B cell (primary cell): ENCODE measurements at regions not wholly inside any gene's neighbourhood (a gene's known extent, or its start where the extent isn't known, plus 50 kb on each side); places are given as distances from the start of the nearest gene placed in this dataset.

Experiments used
- ATAC-seq: fragments of 200-7000 bp; cut with Tn5 transposase; one replicate; pipeline ENCODE4 v1.10.0; 2021; ENCODE audit warnings: low read depth, mild to moderate bottlenecking, moderate number of reproducible peaks, moderate library complexity
- CTCF ChIA-PET: fragments of 350-600 bp; sonication (Branson Sonifier 250); formaldehyde crosslinking; loops from one replicate; lab custom pipeline; 2021; ENCODE audit warnings: antibody characterized with exemption, inconsistent platforms; lab: Charles Lee
- POLR2A ChIA-PET: fragments of 350-600 bp; sonication (Branson Sonifier 250); formaldehyde crosslinking; loops from one replicate; lab custom pipeline; 2021; ENCODE audit warnings: antibody characterized with exemption; lab: Charles Lee
- DNase-seq: peaks from one replicate; pipeline ENCODE4 v3.0.0; 2013
- H2AFZ ChIP-seq: 2 replicates; pipeline ENCODE4 v1.6.1; 2012; ENCODE audit warnings: mild to moderate bottlenecking, low read depth, low read length; ENCODE audit not compliant: insufficient read depth, poor library complexity, severe bottlenecking
- H3K27ac ChIP-seq, 2 donors: 1 replicate in 1 of 2; 2 replicates in 1 of 2; pipeline ENCODE4 v1.5.1; 2012 to 2013; ENCODE audit warnings: low read length in 2 of 2, mild to moderate bottlenecking in 2 of 2, moderate library complexity in 1 of 2
- H3K27me3 ChIP-seq, 4 experiments: fragments of 200-600 bp in 1 of 4; sonication (generic) in 1 of 4; replicated peaks in 1 of 4; 1 replicate in 2 of 4; 2 replicates in 2 of 4; pipeline versions ENCODE4 v1.6.1 to v1.7.0; 2013 to 2016; ENCODE audit warnings: low read length in 3 of 4, mild to moderate bottlenecking in 2 of 4, mixed read lengths in 1 of 4, moderate library complexity in 1 of 4; ENCODE audit not compliant: insufficient read depth in 4 of 4, control insufficient read depth in 3 of 4; ENCODE audit errors: control extremely low read depth in 1 of 4
- H3K36me3 ChIP-seq, 2 experiments: replicated peaks in 1 of 2; 1 replicate in 1 of 2; 2 replicates in 1 of 2; pipeline versions ENCODE4 v1.6.1 to v1.7.1; 2013; ENCODE audit warnings: low read length in 1 of 2; ENCODE audit not compliant: insufficient read depth in 2 of 2, control insufficient read depth in 1 of 2; ENCODE audit errors: control extremely low read depth in 1 of 2, extremely low read depth in 1 of 2
- H3K4me1 ChIP-seq, 2 donors: fragments of 200-600 bp in 1 of 2; sonication (generic) in 1 of 2; 1 replicate in 1 of 2; 2 replicates in 1 of 2; pipeline versions ENCODE4 v1.5.1 to v1.6.1; 2013 to 2017; ENCODE audit warnings: low read length in 2 of 2; ENCODE audit not compliant: control insufficient read depth in 2 of 2, insufficient read depth in 2 of 2
- H3K4me2 ChIP-seq: replicated peaks from 2 replicates; pipeline ENCODE3; 2012; ENCODE audit warnings: mild to moderate bottlenecking, low read depth, low read length; ENCODE audit not compliant: poor library complexity, severe bottlenecking
- H3K4me3 ChIP-seq, 5 experiments: fragments of 200-600 bp in 1 of 5; sonication (generic) in 1 of 5; 1 replicate in 3 of 5; 2 replicates in 2 of 5; pipeline versions ENCODE4 v1.5.1 to v1.7.0; 2011 to 2016; ENCODE audit warnings: low read length in 4 of 5, mild to moderate bottlenecking in 4 of 5, low read depth in 2 of 5, control low read depth in 1 of 5, moderate library complexity in 1 of 5; ENCODE audit not compliant: insufficient read depth in 1 of 5; ENCODE audit errors: control extremely low read depth in 1 of 5, extremely low read depth in 1 of 5
- H3K79me2 ChIP-seq: fragments of 200-600 bp; sonication (generic); one replicate; pipeline ENCODE4 v1.6.0; 2016; ENCODE audit warnings: low read length; ENCODE audit not compliant: control insufficient read depth, insufficient read depth
- H3K9ac ChIP-seq: fragments of 200-600 bp; sonication (generic); 2 replicates; pipeline ENCODE4 v1.6.1; 2017; ENCODE audit warnings: mild to moderate bottlenecking, low read length, moderate library complexity
- H3K9me3 ChIP-seq, 3 donors: one replicate each; pipeline versions ENCODE4 v1.6.1 to v1.7.1; 2013; ENCODE audit warnings: low read length in 2 of 3; ENCODE audit not compliant: control insufficient read depth in 2 of 3, insufficient read depth in 1 of 3; ENCODE audit errors: control extremely low read depth in 1 of 3
- H4K20me1 ChIP-seq: 2 replicates; pipeline ENCODE4 v1.6.0; 2012; ENCODE audit warnings: mild to moderate bottlenecking, low read length; ENCODE audit not compliant: insufficient read depth, control insufficient read depth, poor library complexity, severe bottlenecking
- H3K27ac Mint-ChIP-seq: one replicate; pipeline ENCODE4 v1.8.0; 2021; ENCODE audit warnings: mixed read lengths
- H3K27me3 Mint-ChIP-seq: one replicate; pipeline ENCODE4 v1.8.0; 2021; ENCODE audit warnings: mixed read lengths
- H3K4me1 Mint-ChIP-seq: one replicate; pipeline ENCODE4 v1.8.0; 2021; ENCODE audit warnings: mixed read lengths
- H3K4me3 Mint-ChIP-seq: one replicate; pipeline ENCODE4 v1.8.0; 2021; ENCODE audit warnings: mixed read lengths
- H3K9me3 Mint-ChIP-seq: one replicate; pipeline ENCODE4 v1.8.0; 2022; ENCODE audit warnings: mixed read lengths; ENCODE audit not compliant: insufficient read depth
- CTCF ChIP-seq: fragments of 200-600 bp; IDR thresholded peaks from one replicate; pipeline ENCODE4 v1.8.0; 2022; ENCODE audit warnings: antibody characterized with exemption, mild to moderate bottlenecking
- EZH2 ChIP-seq: IDR thresholded peaks from 2 replicates; pipeline ENCODE4 v1.6.1; 2012; ENCODE audit warnings: borderline replicate concordance, low read depth, mild to moderate bottlenecking, moderate library complexity, low read length; ENCODE audit not compliant: insufficient read depth, poor library complexity, severe bottlenecking
- WGBS: methylation state at CpG from one replicate; pipeline ENCODE4 v1.1.5; 2013; ENCODE audit warnings: missing lambda C conversion rate; ENCODE audit not compliant: insufficient coverage; 5-methylcytosine and 5-hydroxymethylcytosine counted together
- intact Hi-C: fragments of 100-400 bp; cut with micrococcal nuclease; formaldehyde crosslinking; loops from one replicate; pipeline ENCODE4 v1.10.0; 2022

GRCh38 chr3:14297305-14297704 lies 105.1 kb upstream of the SLC6A6 start:
- 84% methylated on average over 8 of the region's 8 CpGs for WGBS
- peaks cover 0 to 4% (median 1%) of the 10 kb centered on the region in 4 experiments for H3K27me3 ChIP-seq
- DNase-seq, result no peak
- no peaks in the 10 kb centered on the region for H4K20me1 ChIP-seq
- no peaks in the 10 kb centered on the region for H3K4me1 Mint-ChIP-seq
- H3K4me3 ChIP-seq, result no peak overlapping the region
- ATAC-seq, result no peak
- ChIA-PET CTCF (no interaction called here), POLR2A (no interaction called here)
- H3K27ac ChIP-seq, result no peak overlapping the region
- H3K27me3 Mint-ChIP-seq, result peaks cover 28% of the 10 kb centered on the region
- H3K36me3 ChIP-seq, result no peaks in the 10 kb centered on the region
- intact Hi-C loops, result no loop called here
- no peak overlapping the region for H3K4me3 Mint-ChIP-seq
- H3K27ac Mint-ChIP-seq, result no peak overlapping the region
- H3K9me3 Mint-ChIP-seq, result no peaks in the 10 kb centered on the region
- no peak overlapping the region for H3K4me2 ChIP-seq
- TF ChIP-seq CTCF (no peak), EZH2 (no peak)
- H3K9me3 ChIP-seq, result no peaks in the 10 kb centered on the region
- H3K4me1 ChIP-seq, result no peaks in the 10 kb centered on the region
- no peaks in the 10 kb centered on the region for H3K79me2 ChIP-seq
- no peak overlapping the region for H2AFZ ChIP-seq
- no peak overlapping the region for H3K9ac ChIP-seq

- Mint-ChIP-seq H3K27me3 (peaks cover 32% of the 10 kb centered on the region), H3K4me3 (no peak overlapping the region), H3K9me3 (no peaks in the 10 kb centered on the region), H3K27ac (no peak overlapping the region), H3K4me1 (no peaks in the 10 kb centered on the region)
- no peak overlapping the region for H2AFZ ChIP-seq
- no peak overlapping the region for H3K4me2 ChIP-seq
- ChIA-PET POLR2A (no interaction called here), CTCF (no interaction called here)
- TF ChIP-seq EZH2 (no peak), CTCF (no peak)
- no peaks in the 10 kb centered on the region for H3K9me3 ChIP-seq
- intact Hi-C loops, result no loop called here
- H4K20me1 ChIP-seq, result no peaks in the 10 kb centered on the region
- no peaks in the 10 kb centered on the region for H3K4me1 ChIP-seq
- H3K36me3 ChIP-seq, result no peaks in the 10 kb centered on the region
- no peak overlapping the region for H3K9ac ChIP-seq
- peaks cover 0 to 4% (median 1%) of the 10 kb centered on the region in 4 experiments for H3K27me3 ChIP-seq
- 59% methylated on average over 32 of the region's 37 CpGs for WGBS
- no peaks in the 10 kb centered on the region for H3K79me2 ChIP-seq
- H3K27ac ChIP-seq, result no peak overlapping the region
- H3K4me3 ChIP-seq, result no peak overlapping the region
- no peak for ATAC-seq
- no peak for DNase-seq
These were observed 104.6 kb upstream of the SLC6A6 start for GRCh38 chr3:14297784-14298236.
